Fibroblast of skin of left biceps (primary cell): ENCODE measurements at regions not wholly inside any gene's neighbourhood (a gene's known extent, or its start where the extent isn't known, plus 50 kb on each side); places are given as distances from the start of the nearest gene placed in this dataset.

Source experiments
- DNase-seq, 2 experiments: peaks; one replicate each; pipeline ENCODE4 v3.0.0-alpha.2; 2013; ENCODE audit warnings: low read depth in 2 of 2

DNA sequence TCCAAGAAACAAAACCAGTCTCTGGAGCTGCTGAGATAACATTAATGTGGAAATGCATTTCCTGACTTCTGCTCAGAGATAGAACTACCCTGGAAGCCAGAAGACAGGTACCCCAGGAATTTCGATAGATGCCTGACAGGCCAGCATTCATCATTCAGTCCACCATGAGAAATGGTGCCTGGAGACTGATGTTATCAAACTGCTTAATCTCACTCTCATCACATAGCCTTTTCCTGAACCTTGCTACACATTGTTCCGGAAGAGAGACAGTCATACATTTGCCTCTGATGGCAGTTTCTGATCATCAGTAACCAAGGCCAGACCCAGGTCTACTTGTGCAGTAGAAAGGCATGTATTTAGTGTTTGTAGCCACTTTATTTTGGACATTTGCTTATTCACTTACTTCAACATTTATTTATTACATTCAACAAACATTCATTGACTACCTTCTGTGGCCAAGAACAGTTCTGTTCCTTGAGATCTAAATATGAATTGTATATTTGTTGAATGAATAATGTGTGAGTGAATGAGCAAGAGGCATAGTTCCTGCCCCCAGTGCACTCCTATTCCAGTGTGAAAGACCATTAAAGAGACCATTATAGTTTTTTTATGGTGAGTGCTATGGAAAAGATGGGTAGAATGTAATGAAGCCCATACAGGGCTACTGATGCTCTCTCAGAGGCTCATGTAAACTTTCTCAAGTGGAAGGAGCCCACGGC, 485.7 kb downstream of the NUF2 start:
- no peak for DNase-seq

DNA sequence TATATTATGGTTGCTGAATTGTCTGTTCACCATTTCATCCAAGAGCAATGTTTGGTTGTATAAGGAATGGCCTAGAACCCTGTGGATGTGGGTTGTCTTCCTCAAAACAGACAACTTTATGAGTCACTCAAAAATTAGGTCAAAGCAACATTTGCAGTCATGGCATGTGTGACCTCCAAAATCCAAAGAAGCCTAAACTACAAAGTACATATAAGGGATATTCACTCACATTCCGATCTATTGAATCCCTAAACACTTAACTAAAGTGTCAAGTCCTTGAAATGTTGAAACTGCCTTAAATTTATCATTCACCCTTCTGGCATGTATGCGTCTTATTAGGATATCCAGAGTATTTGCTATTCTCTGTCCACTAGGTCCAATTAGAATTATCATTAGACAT, 491.5 kb downstream of the NUF2 start:
- peak in 1 of 2 experiments; percentile 5 for DNase-seq

DNA sequence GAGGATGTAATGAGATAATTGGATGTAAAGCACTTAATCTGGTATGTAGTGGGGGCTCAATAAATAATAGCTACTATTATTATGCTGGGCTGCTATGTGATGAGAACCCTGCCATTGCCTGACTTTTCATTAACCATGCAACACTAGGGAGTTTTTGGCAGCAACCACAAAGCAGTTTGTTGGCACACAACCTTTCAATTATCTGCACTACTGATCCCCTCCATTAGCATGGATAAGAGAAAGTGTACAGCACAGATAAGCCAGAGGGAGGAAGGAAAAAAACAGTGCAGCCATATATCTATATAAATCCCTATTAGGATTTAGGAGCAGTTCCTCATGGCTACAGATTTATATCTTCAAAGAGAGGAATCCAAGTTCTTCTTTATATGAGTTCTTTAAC, 498.5 kb downstream of the NUF2 start:
- DNase-seq, result no peak

DNA sequence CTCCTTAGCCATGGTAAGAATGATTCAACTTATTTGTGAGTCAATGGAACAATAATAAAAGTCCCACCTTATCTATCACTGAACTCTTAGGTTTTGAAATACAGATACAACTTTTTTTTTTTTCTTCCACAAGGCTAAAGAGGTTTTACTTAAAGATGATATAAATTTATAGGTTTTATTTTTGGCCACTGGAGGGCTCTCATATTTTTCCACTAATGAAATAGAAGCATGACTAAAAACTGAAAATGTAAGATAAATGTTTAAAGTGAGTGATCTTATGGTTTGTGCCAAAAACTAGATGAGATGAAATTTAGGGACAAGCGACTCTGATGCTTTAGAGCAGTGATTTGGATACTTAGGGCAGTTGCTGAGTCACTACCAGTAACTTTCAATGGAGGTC, 499.0 kb downstream of the NUF2 start:
- no peak for DNase-seq

DNA sequence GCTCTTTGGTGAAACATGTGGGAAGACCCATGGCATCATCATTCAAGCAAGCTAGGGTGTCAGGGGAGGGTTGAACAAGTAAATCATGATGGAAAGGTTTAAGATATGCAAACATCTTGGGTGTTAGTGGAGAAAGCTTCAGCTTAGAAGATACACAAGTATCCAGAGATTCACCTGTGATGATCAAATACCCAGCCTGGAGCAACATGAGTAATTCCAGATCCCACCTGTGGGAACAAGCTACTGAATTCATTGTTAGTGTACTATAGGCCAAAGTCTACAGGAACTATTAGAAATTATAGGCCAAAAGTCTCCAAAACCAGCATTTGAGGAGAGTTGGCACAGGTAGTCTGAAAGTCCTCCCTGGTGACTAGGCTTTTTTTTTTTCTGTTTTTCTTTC, 499.9 kb downstream of the NUF2 start:
- no peak for DNase-seq

DNA sequence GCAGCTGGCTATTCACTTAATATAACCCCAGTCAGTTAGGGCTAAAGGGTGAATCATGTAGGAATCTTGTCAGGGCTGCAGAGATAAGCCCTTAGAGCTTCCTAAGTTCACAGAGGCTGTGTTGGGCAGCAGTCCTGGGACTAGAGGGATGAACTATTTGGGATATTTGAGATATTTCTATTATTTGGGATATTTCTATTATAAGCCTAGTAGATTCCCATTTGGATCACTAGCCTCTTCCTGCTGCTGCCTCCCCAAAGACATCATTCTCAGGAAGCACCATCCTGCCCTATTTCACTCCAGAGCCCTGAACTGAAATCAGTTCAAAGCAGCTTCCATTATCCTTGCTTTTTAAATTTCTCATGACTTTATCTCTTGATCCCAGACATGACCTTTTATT, 501.3 kb downstream of the NUF2 start:
- no peak for DNase-seq

DNA sequence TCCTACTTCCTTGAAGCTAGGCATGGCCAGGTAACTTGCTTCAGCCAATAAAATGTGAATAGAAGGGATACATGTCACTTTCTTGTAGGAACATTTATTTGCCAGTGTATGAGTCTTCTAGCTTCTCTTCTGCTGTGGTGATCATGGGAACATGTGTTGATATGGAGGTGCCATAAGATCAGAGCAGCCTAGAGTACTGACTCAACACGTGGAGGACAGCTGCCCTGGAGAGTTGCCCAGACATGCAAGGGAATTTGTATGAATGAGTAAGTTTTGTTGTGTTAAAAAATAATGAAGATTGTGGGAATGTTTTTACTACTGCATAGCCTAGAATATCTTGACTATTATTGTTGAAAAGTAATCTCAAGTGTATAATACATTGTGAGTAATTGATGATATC, 502.3 kb downstream of the NUF2 start:
- DNase-seq, result peak; percentile 89 to 90

DNA sequence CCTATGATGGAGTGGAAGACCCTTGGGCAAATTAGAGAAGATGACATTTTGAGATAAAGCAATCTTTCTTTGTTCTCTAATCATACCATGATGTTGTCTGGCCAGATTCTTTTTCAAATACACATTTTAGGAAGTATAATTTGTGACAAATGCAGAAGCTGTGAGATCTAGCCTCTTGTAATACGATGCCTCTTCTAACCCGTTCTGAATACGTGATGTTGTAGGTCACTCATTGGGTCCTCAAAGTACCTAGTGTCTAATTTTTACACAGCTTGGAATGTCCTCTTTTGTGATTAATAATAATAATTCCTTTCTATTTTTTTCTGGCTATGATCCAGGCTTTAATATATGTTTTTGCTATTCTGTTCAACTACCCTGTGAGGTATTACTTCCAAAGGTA, 502.7 kb downstream of the NUF2 start:
- no peak for DNase-seq

DNA sequence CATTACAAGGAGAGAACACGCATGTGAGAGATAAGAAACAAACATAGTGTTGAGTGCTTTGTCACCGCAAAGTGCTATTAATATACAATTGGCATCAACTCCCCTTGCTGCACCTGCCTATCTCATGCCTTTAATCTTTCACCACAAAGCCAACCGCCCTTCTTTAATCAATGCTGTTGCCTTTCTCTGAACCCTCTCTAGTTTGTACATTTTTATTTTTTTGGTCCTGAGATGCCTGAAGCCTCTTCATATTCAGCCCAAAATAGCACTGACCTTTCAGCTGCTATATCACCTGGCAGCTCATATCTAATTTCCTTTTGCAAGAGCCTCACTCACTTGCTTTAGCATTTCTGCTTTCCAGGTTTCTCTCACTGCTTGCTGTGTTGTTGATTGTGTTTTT, 504.7 kb downstream of the NUF2 start:
- DNase-seq, result no peak

DNA sequence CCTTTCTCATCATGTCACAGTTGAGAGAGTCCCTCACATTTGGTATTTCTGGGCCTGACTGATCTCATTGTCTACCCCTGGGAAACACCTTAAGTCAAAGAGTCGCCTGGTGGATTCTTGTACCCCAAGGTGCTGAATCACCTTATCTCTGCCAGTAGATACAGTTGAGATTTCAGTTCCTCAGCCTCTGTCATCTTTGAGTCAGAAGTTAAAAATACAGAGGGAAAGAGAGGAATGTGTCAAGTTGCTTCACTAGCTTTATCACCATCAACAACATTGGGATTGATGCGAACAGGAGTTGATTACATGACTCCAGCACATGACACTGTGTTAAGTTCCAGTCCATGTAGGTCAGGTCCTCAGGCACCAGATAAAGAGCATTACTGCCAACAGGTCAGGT, 513.0 kb downstream of the NUF2 start:
- DNase-seq, result no peak

DNA sequence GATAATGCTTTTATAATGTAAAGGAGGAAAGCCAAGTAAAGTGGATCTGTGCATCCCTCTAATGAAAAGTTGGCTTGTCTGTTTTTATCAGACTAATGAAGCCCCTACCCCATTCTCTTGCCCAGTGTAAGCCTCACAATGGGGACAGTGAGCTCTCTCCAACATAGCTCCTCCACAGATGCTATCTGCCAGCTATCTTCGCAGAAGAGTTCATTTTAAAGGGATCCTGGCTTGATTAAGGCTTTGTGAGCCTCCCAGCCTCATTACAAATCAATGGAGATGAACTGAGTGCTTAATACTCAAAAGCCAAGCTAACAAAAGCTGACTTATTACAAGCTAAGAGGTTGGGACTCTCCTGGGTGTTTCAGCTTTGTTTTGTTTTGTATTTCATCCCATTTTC, 514.7 kb downstream of the NUF2 start:
- DNase-seq, result no peak

DNA sequence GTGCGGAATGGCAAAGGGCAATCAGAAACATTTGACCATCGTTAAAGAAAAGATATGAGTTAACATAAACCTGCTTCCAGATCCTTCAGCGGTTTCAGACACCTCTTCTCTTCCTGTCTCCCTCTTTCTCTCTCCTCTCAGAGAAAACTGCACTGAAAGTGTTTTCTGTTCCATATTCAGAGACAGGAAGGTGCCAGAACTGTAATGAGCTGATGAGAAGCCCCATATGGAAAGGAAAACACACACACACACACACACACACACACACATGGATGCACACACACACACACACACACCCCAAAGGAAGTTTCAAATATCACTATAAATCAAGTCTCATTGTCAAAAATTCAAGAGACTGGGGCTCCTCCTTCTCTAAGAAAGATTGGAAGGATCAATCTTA, 515.5 kb downstream of the NUF2 start:
- no peak for DNase-seq

DNA sequence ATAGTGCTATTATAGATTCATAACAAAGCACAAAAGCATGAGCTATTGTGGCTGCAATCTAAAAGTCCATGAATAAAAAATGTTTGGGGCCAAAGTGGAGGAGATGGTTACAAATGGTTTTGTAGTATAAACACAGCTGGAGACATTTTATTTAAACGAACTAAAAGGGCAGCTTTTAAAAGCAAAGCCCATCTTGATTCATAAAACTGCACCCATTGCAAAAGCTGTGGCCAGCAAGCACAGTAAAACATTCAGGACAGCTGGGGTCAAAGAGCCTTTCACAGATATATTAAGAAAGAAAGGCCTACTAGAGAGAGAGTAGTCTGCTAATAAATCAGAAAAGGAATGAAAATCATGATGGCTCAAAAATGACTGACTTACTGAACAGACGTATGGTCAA, 520.8 kb downstream of the NUF2 start:
- DNase-seq, result no peak

DNA sequence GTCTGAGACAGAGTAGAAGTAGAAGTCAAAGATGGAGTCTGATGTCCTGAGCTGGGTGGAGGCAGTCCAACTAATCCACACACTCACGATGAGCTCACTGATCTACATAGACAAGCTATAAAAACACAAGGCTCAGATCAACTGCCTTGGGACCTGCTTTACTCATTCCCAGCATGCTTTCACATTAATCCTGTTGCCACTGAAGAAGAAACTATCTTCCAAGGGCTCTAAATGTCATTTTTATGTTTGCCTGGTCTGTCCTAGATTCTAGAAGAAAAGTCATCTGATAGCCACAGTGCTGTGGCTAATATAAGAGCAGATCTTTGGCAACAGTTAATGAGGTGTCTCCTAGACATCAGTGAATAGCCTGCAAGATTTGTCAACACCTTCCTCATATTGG, 522.7 kb downstream of the NUF2 start:
- peak; percentile 71 to 72 for DNase-seq

DNA sequence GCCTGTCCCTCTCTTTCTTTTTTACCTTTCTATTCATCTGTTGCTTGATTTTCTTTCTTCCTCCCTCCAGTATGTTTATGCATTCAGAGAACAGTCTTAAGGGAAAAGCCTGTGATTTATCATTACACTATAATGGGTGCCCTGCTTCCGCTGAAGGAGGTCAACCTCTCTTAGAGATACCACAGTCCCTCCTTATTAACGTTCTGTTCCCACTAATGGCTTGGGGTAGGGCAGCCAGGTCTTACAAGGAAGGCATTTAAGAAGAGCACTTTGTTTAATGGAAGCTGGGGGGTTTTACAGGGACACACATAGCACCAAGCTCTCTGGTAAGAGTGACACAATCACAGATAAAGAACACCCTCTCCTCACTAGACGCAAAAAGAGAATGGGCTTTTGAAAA, 523.5 kb downstream of the NUF2 start:
- no peak for DNase-seq

DNA sequence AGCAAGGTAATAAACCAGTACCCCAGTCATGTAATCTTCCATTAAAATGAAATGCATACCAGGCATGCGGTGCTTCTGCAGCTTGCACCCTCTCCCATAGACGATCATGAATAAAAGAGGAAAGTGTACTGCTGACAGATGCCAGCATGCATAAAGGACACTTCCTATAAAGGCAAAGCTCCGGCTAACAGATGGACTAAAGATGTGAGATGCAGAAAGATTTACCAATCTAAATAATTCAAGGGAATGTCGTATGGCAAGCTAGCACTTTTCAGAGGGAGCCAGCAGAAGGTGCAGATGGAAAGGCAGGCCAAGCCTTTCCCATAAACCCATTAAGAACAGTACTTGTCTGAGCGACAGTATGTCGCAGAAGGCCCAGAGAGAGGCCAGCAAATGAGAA, 542.0 kb downstream of the NUF2 start:
- DNase-seq, result no peak

DNA sequence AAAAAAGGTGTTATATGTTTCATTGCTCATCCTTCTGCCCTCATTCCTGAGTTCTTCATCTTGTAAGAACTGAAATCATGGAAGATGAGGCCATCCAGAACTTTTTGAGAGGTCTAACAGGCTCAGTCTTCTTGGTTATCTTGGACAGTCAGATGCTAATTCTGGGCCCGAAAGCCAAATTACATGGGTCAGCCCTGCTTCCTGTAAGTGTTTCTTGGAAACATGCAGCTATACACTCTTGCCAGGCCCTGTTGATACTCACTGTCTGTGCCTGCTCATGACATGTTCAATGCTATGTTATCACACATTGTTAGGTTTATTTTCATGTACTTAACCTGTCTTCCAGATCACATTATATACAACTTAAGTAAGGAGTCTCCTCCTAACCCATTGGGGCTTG, 542.5 kb downstream of the NUF2 start:
- DNase-seq, result no peak

DNA sequence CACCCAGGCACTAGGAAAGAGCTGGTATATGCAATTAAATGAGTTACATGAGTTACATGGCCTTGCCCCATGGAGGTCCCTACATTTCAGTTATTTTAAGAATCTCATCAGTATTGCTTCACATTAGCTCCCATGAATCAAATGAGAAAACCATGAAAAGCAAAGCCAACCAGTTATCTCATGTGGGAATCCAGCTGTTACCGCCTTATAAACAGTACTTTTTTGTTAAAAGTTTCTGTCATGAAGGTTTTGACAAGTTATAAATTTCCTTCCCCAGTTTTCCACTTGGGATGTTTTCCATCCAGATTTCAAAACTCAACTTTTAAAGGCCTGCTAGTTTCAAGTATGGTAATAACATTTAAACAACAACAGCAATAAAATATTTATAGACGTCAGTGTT, 544.8 kb downstream of the NUF2 start:
- no peak for DNase-seq

DNA sequence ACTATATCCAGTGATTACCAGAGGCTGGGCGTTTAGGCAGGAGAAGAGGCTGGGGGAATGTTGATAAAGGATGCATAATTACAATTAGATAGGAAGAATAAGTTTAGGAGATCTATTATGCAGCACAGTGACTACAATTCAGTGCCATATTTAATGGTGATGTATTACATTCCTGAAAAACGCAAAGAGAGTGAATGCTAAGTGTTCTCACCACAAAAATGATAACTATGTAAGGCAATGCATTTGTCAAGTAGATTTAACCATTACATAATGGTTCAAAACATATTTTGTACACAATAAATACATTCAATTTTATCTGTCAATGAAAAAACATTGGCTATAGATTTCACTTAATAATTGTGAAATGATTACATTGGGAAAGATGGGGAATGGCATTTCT, 548.9 kb downstream of the NUF2 start:
- peak; percentile 66 for DNase-seq

DNA sequence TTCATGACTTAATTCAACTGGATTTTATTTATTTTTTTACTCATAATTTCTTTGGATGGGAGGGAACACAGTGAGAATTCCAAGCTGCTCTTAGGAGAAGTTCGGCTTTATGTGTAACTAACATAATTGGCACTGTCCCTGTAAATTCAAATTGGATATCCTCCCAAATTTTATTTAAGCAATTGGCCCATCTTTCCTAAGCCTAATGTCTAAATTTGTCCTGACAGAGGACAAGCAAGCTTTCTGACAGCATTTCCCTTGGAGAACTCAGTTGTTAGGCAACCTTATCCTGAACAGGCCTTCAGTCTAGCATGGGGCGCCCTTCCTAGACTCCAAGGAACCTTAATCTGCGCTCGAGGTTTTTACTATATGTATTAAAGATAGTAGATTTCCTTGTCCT, 550.3 kb downstream of the NUF2 start:
- DNase-seq, result no peak

DNA sequence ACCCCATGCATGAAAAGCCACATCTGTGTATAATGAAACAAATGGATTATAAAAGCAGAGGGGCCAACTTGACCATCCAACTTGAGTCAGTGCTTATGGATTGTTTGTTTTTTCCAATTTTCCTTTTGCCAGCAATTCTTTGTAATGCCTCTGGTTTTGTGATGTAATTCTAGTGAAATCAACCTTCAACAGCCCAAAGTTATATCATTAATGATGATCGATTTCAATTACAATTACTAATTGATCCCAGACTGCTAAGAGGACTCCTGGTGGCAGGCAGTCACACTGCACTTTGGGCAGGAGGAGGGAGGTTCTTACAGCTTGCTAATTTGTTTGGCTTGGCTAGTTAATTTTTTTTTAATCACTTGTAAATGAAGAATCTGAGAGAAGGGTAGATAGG, 552.3 kb downstream of the NUF2 start:
- DNase-seq, result peak in 1 of 2 experiments; percentile 25

DNA sequence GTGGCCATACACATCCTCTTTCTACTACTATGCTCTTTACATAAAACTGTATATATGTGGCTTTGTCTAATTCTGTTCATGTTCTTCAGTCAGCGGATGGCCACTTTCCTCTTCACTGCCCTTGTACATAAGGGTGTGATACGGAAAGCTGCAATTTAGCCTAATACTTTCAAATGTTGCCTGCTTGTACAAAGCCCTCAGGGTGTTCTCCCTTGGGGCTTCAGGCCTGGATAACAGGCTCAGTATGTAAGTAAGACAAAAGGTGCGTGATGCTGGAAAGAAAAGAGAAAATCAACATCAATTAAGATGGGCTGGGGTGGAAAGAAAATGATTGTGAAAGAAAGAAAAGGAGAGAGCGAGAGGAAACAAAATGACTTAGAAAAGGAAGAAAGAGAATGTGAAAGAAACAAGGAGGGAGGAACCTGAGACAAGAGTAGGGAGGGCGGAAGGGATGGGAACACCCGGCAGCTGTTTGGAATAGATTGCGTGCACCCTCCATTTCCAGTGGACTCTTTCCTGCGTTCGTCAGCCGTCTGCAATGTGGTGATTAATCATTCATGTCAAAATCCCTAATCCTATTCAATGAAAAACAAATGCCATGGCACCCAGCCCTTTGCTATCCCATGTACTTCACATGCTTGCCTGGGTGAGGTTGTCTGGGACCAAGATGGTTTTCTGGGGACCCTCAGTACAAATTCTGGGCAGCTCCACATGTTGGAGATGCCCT, 553.6 kb downstream of the NUF2 start:
- DNase-seq, result peak; percentile 96 to 97

DNA sequence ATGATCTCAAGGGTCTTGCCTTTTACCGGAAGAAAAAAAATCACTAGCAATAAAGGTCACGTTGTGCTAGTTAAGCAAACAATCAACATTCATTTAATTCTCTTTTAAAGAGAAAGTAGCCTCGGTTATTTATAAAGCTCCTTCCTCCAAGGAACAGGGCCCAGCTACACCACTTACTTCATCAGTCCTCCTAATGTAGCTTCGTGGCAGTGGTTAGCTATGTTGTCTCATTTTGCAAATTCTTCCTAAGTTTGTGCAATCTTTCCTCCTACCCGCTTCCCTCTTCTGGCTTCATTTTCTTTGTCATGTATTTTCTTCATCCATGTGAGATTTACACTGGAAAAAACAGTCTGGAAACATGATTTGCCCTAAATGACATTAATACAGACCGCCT, 554.2 kb downstream of the NUF2 start:
- DNase-seq, result peak; percentile 84 to 85

DNA sequence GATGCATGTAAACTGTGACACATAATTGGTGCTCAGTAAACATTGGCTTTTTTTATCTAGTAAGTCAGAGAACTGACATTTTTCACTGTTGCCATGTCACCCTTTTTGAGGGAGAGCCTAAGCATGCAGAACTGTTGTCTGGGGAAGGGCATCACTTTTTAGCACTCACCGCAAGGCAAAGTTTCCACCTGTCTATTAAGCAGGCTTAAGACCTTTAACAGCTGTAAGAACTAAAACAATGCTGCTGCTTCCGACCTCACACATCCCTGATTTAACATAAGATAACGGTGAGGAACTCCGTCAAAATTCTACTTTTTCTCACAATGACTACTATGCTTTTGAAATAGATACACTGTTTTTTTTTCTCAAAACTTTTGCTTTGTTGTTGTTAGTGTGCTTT, 554.8 kb downstream of the NUF2 start:
- DNase-seq, result no peak
